ENCODE measurements at regions not wholly inside any gene's neighbourhood (a gene's known extent, or its start where the extent isn't known, plus 50 kb on each side); places are given as distances from the start of the nearest gene placed in this dataset.

DNA sequence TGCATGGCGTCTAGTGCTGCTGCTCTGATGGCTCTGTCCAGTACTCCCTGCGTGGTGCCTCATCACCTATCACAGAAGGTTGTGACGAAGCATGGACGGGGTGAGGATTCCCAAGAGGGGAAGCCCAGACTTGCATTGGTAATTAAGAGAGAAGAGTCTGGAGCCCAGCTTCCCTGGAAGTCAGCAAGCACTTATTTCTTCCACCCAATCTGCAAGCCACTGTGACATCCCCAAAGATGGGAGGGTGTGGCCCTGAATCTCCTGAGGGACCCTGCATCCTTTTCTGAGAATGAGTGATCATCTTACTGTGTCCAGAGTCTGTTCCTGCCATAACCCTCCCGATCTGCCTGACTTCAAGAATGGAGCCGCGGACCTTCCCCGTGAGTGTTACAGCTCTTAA, 166.7 kb downstream of the PTPN20 start:
- no peak overlapping the region for H3K4me3 Mint-ChIP-seq
- TF ChIP-seq, protein P1, sequence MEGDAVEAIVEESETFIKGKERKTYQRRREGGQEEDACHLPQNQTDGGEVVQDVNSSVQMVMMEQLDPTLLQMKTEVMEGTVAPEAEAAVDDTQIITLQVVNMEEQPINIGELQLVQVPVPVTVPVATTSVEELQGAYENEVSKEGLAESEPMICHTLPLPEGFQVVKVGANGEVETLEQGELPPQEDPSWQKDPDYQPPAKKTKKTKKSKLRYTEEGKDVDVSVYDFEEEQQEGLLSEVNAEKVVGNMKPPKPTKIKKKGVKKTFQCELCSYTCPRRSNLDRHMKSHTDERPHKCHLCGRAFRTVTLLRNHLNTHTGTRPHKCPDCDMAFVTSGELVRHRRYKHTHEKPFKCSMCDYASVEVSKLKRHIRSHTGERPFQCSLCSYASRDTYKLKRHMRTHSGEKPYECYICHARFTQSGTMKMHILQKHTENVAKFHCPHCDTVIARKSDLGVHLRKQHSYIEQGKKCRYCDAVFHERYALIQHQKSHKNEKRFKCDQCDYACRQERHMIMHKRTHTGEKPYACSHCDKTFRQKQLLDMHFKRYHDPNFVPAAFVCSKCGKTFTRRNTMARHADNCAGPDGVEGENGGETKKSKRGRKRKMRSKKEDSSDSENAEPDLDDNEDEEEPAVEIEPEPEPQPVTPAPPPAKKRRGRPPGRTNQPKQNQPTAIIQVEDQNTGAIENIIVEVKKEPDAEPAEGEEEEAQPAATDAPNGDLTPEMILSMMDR (IDR thresholded peaks at IDR 0.05) = no peak
- no peaks in the 10 kb centered on the region for H3K9me3 Mint-ChIP-seq
- intact Hi-C loops (cut with micrococcal nuclease) = no loop called here
- H3K4me1 Mint-ChIP-seq = no peaks in the 10 kb centered on the region
- no peaks in the 10 kb centered on the region for H3K36me3 Mint-ChIP-seq (ENCODE audit: low read depth)
- no peak overlapping the region for H3K27ac Mint-ChIP-seq
- POLR2A ChIA-PET = no interaction called here
- ATAC-seq (ENCODE audit: low read depth) (no peak), DNase-seq (no peak)
- CTCF ChIA-PET = no interaction called here
- peaks cover 22% of the 10 kb centered on the region for H3K27me3 Mint-ChIP-seq

DNA sequence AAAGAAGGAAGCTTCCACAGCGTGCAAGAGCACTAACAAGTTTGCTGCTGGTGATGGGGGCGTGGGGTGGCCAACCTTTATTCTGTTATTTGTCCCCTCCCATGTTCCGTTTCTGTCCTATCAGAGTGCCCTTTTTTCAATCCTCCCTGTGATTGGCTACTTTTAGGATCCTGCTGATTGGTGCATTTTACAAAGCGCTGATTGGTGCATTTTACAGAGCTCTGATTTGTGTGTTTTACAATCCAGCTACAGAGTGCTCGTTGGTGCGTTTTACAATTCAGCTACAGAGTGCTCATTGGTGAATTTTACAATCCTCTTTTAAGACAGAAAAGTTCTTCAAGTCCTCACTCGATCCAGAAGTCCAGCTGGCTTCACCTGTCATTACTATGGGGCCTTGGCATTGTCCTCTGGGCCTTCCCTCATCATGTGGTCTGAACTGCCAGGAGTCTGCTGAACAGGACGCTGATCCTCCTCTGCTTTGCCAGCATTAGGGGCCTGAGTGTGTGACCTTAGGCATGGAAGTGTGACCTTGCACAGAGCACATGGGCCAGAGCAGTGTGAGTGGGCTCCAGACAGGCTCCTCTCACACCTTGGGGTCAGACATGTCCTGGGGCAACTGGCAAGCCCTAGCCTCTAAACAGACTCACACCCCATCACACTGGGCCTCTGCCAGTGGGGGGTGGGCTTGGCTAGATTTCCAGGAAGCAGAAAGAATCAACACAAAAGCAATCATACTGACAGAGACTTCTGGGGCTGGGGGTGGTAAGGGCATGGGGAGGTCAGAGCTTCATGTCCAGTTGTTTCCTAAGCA, 167.4 kb downstream of the PTPN20 start:
- Mint-ChIP-seq H3K27ac (no peak overlapping the region), H3K36me3 (ENCODE audit: low read depth) (no peaks in the 10 kb centered on the region), H3K4me1 (no peaks in the 10 kb centered on the region), H3K27me3 (peaks cover 21% of the 10 kb centered on the region), H3K9me3 (no peaks in the 10 kb centered on the region), H3K4me3 (no peak overlapping the region)
- no peak for ATAC-seq (ENCODE audit: low read depth)
- DNase-seq = no peak
- TF ChIP-seq, protein P1 (IDR thresholded peaks at IDR 0.05) = no peak
- CTCF ChIA-PET = no interaction called here
- intact Hi-C loops (cut with micrococcal nuclease) = no loop called here
- POLR2A ChIA-PET = no interaction called here

DNA sequence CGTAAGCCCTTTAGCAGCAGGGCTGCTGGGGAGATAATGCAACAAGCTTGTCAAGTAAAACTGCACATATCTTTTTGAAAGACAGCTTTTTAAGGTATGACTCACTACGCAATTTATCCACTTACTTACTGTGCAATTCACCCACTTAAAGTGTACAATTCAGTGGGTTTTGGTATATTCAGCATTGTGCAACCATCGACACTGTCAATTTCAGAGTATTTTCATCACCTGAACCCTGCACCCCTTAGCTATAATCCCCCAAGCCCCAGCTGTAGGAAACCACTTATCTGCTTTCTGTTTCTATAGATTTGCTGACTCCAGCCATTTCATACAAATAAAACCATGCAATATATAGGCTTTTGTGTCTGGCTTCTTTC, 168.0 kb downstream of the PTPN20 start:
- Mint-ChIP-seq H3K36me3 (ENCODE audit: low read depth) (no peaks in the 10 kb centered on the region), H3K27me3 (peaks cover 19% of the 10 kb centered on the region), H3K9me3 (no peaks in the 10 kb centered on the region), H3K27ac (no peak overlapping the region), H3K4me1 (no peaks in the 10 kb centered on the region), H3K4me3 (no peak overlapping the region)
- ChIA-PET CTCF (no interaction called here), POLR2A (no interaction called here)
- DNase-seq (no peak), ATAC-seq (ENCODE audit: low read depth) (no peak)
- TF ChIP-seq, protein P1 (IDR thresholded peaks at IDR 0.05) = no peak
- intact Hi-C loops (cut with micrococcal nuclease) = no loop called here

DNA sequence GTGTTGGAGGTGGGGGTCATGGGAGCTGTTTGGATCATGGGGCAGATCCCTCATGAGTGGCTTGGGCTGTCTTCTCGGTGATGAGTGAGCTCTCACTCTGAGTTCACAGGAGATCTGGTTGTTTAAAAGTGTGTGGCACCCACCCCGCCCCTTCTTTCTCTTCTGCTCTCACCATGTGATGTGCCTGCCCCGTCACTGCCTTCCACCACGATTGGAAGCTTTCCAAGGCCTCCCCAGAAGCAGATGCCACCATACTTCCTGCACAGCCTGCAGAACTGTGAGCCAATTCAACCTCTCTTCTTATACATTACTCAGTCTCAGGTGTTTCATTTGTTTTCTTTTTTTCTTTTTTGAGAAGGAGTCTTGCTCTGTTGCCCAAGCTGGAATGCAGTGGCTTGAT, 170.0 kb downstream of the PTPN20 start:
- no peaks in the 10 kb centered on the region for H3K9me3 Mint-ChIP-seq
- ChIA-PET POLR2A (no interaction called here), CTCF (no interaction called here)
- peaks cover 11% of the 10 kb centered on the region for H3K27me3 Mint-ChIP-seq
- H3K36me3 Mint-ChIP-seq (ENCODE audit: low read depth) = no peaks in the 10 kb centered on the region
- intact Hi-C loops (cut with micrococcal nuclease) = no loop called here
- DNase-seq = no peak
- TF ChIP-seq, protein P1 (IDR thresholded peaks at IDR 0.05) = no peak
- no peak for ATAC-seq (ENCODE audit: low read depth)
- no peak overlapping the region for H3K27ac Mint-ChIP-seq
- H3K4me3 Mint-ChIP-seq = no peak overlapping the region
- H3K4me1 Mint-ChIP-seq = no peaks in the 10 kb centered on the region

DNA sequence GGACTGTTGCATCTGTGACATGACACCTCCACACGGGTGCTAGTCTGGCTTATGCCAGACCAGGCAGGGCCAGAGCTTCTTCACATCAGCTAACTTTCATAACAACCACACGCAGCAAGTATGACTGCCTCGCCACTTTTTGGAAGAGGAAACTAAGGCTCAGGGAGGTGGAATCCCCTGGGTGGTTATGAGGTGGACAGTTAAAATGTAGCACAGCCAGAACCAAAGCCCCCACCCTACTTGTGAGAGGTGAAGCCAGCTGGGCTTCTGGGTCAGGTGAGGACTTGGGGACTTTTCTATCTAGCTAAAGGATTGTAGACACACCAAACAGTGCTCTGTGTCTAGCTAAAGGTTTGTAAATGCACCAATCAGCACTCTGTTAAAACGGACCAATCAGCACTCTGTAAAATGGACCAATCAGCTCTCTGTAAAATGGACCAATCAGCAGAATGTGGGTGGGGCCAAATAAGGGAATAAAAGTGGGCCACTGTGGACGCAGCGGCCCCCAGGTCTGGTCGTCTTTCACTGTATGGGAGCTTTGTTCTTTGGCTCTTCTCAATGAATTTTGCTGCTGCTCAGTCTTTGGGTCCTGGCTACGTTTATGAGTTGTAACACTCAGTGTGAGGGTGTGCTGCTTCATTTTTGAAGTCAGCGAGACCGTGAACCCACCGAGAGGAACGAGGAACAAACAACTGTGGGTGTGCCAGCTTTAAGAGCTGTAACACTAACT, 171.0 kb downstream of the PTPN20 start:
- DNase-seq = no peak
- Mint-ChIP-seq H3K4me3 (no peak overlapping the region), H3K9me3 (no peaks in the 10 kb centered on the region), H3K36me3 (ENCODE audit: low read depth) (no peaks in the 10 kb centered on the region), H3K27ac (no peak overlapping the region), H3K27me3 (peaks cover 7% of the 10 kb centered on the region), H3K4me1 (no peaks in the 10 kb centered on the region)
- TF ChIP-seq, protein P1 (IDR thresholded peaks at IDR 0.05) = no peak
- intact Hi-C loops (cut with micrococcal nuclease) = no loop called here
- POLR2A ChIA-PET = no interaction called here
- ATAC-seq (ENCODE audit: low read depth) = no peak
- CTCF ChIA-PET = no interaction called here

Measured in activated B cell treated with CpG ODN at 0.5 μM for 24 hours (primary cell).